Thyroid gland (tissue), 4 donors: ENCODE measurements at regions not wholly inside any gene's neighbourhood (a gene's known extent, or its start where the extent isn't known, plus 50 kb on each side); places are given as distances from the start of the nearest gene placed in this dataset.

Experiments
- DNase-seq, 2 donors: peaks; one replicate each; pipeline ENCODE4 v3.0.0-alpha.2; 2019
- H3K27ac ChIP-seq, 3 donors: fragments of 200-600 bp; sonication (generic); 1 replicate in 2 of 3; 2 replicates in 1 of 3; pipeline ENCODE4 v1.5.1; 2016 to 2019; ENCODE audit warnings: mild to moderate bottlenecking in 1 of 3, moderate library complexity in 1 of 3
- H3K27me3 ChIP-seq: fragments of 200-600 bp; sonication (generic); one replicate; pipeline ENCODE4 v1.5.1; 2019
- H3K36me3 ChIP-seq, 2 donors: fragments of 200-600 bp; sonication (generic); one replicate each; pipeline ENCODE4 v1.5.1; 2016 to 2019
- H3K4me1 ChIP-seq, 2 donors: fragments of 200-600 bp; sonication (generic); one replicate each; pipeline ENCODE4 v1.5.1; 2017 to 2019
- H3K4me3 ChIP-seq, 3 donors: fragments of 200-600 bp; sonication (generic); replicated peaks in 1 of 3; 1 replicate in 2 of 3; 2 replicates in 1 of 3; pipeline ENCODE4 v1.5.1; 2016; ENCODE audit warnings: mild to moderate bottlenecking in 1 of 3
- H3K9me3 ChIP-seq: fragments of 200-600 bp; sonication (generic); one replicate; pipeline ENCODE4 v1.5.1; 2017
- POLR2A ChIP-seq, 2 donors: fragments of 450-650 bp; IDR thresholded peaks; one replicate each; pipeline ENCODE4 v1.6.1; 2017; ENCODE audit warnings: antibody characterized with exemption in 2 of 2, mild to moderate bottlenecking in 2 of 2, moderate library complexity in 1 of 2
- WGBS, 2 donors: methylation state at CpG; one replicate each; pipeline ENCODE4 v1.1.5; 2017; 5-methylcytosine and 5-hydroxymethylcytosine counted together
- intact Hi-C: fragments of 100-400 bp; cut with DNase I; formaldehyde crosslinking; loops from one replicate; pipeline ENCODE4 v1.15.1; 2023
- TF ChIP-seq, protein P1 (sequence below), 6 experiments: fragments of 200-600 bp in 3 of 6; fragments of 450-650 bp in 3 of 6; sonication (generic) in 3 of 6; IDR thresholded peaks; one replicate each; pipeline ENCODE4 v1.5.1; 2016 to 2019; ENCODE audit warnings: antibody characterized with exemption in 6 of 6, mild to moderate bottlenecking in 2 of 6, inconsistent platforms in 1 of 6, moderate library complexity in 1 of 6

DNA sequence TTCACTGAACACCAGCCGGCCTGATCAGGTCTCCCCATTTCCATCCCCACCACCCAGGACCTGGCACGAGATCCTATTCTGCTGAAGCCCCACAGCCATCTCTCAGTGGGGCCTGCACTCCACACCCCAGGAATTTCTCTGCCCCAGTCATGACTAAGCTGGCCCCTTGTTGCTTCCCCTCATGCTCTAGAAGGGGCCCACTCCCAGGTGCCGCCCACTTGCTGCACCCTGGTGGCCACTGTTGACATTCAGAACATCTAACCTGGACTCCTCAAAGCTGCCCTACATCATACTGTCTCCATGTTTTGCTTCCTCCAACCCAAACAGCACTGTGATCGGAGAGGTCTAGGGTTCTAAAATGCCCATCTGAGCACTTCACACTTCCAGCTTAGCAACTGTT is 90.7 kb upstream of the KLHL29 start:
- H3K4me3 ChIP-seq, result no peak overlapping the region
- peaks cover 0 to 4% of the 10 kb centered on the region in 2 donors for H3K4me1 ChIP-seq
- 68 to 71% methylated on average over 4 of the region's 4 CpGs for WGBS, 2 donors
- H3K9me3 ChIP-seq, result no peaks in the 10 kb centered on the region
- DNase-seq, result no peak
- no peak for TF ChIP-seq POLR2A (IDR thresholded peaks at IDR 0.05)
- TF ChIP-seq, protein P1, sequence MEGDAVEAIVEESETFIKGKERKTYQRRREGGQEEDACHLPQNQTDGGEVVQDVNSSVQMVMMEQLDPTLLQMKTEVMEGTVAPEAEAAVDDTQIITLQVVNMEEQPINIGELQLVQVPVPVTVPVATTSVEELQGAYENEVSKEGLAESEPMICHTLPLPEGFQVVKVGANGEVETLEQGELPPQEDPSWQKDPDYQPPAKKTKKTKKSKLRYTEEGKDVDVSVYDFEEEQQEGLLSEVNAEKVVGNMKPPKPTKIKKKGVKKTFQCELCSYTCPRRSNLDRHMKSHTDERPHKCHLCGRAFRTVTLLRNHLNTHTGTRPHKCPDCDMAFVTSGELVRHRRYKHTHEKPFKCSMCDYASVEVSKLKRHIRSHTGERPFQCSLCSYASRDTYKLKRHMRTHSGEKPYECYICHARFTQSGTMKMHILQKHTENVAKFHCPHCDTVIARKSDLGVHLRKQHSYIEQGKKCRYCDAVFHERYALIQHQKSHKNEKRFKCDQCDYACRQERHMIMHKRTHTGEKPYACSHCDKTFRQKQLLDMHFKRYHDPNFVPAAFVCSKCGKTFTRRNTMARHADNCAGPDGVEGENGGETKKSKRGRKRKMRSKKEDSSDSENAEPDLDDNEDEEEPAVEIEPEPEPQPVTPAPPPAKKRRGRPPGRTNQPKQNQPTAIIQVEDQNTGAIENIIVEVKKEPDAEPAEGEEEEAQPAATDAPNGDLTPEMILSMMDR (IDR thresholded peaks at IDR 0.05), result no peak
- intact Hi-C loops, result no loop called here
- no peak overlapping the region for H3K27ac ChIP-seq
- H3K27me3 ChIP-seq, result no peaks in the 10 kb centered on the region
- H3K36me3 ChIP-seq, result no peaks in the 10 kb centered on the region

GRCh38 chr2:23296691-23297090 is 88.3 kb upstream of the KLHL29 start:
- no peaks in the 10 kb centered on the region for H3K36me3 ChIP-seq
- no peak overlapping the region for H3K27ac ChIP-seq
- TF ChIP-seq, protein P1 (IDR thresholded peaks at IDR 0.05), result no peak
- TF ChIP-seq POLR2A (IDR thresholded peaks at IDR 0.05), result no peak
- no peak overlapping the region for H3K4me3 ChIP-seq
- WGBS, 2 donors, result 91 to 92% methylated on average over 9 of the region's 9 CpGs
- no peaks in the 10 kb centered on the region for H3K27me3 ChIP-seq
- no peak for DNase-seq
- H3K4me1 ChIP-seq, result peaks cover 0 to 4% of the 10 kb centered on the region in 2 donors
- no peaks in the 10 kb centered on the region for H3K9me3 ChIP-seq
- intact Hi-C loops, result no loop called here

- H3K36me3 ChIP-seq, result no peaks in the 10 kb centered on the region
- no peak for TF ChIP-seq POLR2A (IDR thresholded peaks at IDR 0.05)
- TF ChIP-seq, protein P1 (IDR thresholded peaks at IDR 0.05), result no peak
- WGBS, 2 donors, result 87 to 91% methylated on average over 3 of the region's 3 CpGs
Measured at GRCh38 chr2:23297112-23297511, 87.9 kb upstream of the KLHL29 start.

GRCh38 chr2:23298551-23298950 is 86.4 kb upstream of the KLHL29 start:
- Histone ChIP-seq H3K27me3 (no peaks in the 10 kb centered on the region), H3K4me3 (no peak overlapping the region), H3K9me3 (no peaks in the 10 kb centered on the region), H3K4me1 (no peaks in the 10 kb centered on the region), H3K27ac (no peak overlapping the region), H3K36me3 (no peaks in the 10 kb centered on the region)
- TF ChIP-seq, protein P1 (IDR thresholded peaks at IDR 0.05), result no peak
- no peak for TF ChIP-seq POLR2A (IDR thresholded peaks at IDR 0.05)
- 90 to 91% methylated on average over 6 of the region's 6 CpGs for WGBS, 2 donors
- intact Hi-C loops, result no loop called here
- DNase-seq, result no peak

More at GRCh38 chr2:23297112-23297511, 87.9 kb upstream of the KLHL29 start:
- intact Hi-C loops, result no loop called here
- Histone ChIP-seq H3K4me1 (peaks cover 0 to 4% of the 10 kb centered on the region in 2 donors), H3K27me3 (no peaks in the 10 kb centered on the region), H3K27ac (no peak overlapping the region), H3K9me3 (no peaks in the 10 kb centered on the region), H3K4me3 (no peak overlapping the region)
- no peak for DNase-seq

GRCh38 chr2:23299476-23300195 is 85.3 kb upstream of the KLHL29 start:
- Histone ChIP-seq H3K27ac (no peak overlapping the region), H3K4me1 (no peaks in the 10 kb centered on the region), H3K27me3 (no peaks in the 10 kb centered on the region), H3K36me3 (no peaks in the 10 kb centered on the region), H3K4me3 (no peak overlapping the region), H3K9me3 (no peaks in the 10 kb centered on the region)
- intact Hi-C loops, result no loop called here
- TF ChIP-seq, protein P1 (IDR thresholded peaks at IDR 0.05), result no peak
- no peak for TF ChIP-seq POLR2A (IDR thresholded peaks at IDR 0.05)
- DNase-seq, result no peak
- 81 to 87% methylated on average over 7 to 8 of the region's 8 CpGs for whole genome bisulfite sequencing, 2 donors
